ENCODE measurements at regions not wholly inside any gene's neighbourhood (a gene's known extent, or its start where the extent isn't known, plus 50 kb on each side); places are given as distances from the start of the nearest gene placed in this dataset.

GRCh38 chr6:22638320-22638719 is 69.0 kb downstream of the HDGFL1 start:
- no peak overlapping the region for H3K9ac ChIP-seq (ENCODE audit: low read length in 3 of 3)
- no peak for FAIRE-seq
- H3K4me3 ChIP-seq (ENCODE audit: low read length in 3 of 3) = no peak overlapping the region

GRCh38 chr6:22642254-22642653 is 72.9 kb downstream of the HDGFL1 start:
- no peak for TF ChIP-seq CTCF (IDR thresholded peaks at IDR 0.05; ENCODE audit: borderline replicate concordance, extremely low read depth, insufficient read depth)
- DNase-seq (no peak), FAIRE-seq (no peak)
- no peak overlapping the region for H3K27ac ChIP-seq (ENCODE audit: low read depth in 2 of 2, low read length in 2 of 2)
- intact Hi-C loops (cut with DNase I) = no loop called here
- H3K27me3 ChIP-seq (ENCODE audit: control insufficient read depth, insufficient read depth, low read length) = no peaks in the 10 kb centered on the region
- H3K36me3 ChIP-seq (ENCODE audit: control insufficient read depth in 2 of 3, insufficient read depth in 3 of 3, low read length in 3 of 3) = no peaks in the 10 kb centered on the region
- no peak overlapping the region for H3K4me3 ChIP-seq (ENCODE audit: low read length in 3 of 3)
- no peaks in the 10 kb centered on the region for H3K9me3 ChIP-seq (ENCODE audit: control insufficient read depth in 2 of 3, insufficient read depth in 1 of 3, low read length in 3 of 3)
- H3K9ac ChIP-seq (ENCODE audit: low read length in 3 of 3) = no peak overlapping the region
- H3K4me1 ChIP-seq (ENCODE audit: control insufficient read depth in 2 of 3, insufficient read depth in 2 of 3, low read depth in 1 of 3, low read length in 3 of 3) = no peaks in the 10 kb centered on the region

More at GRCh38 chr6:22638320-22638719, 69.0 kb downstream of the HDGFL1 start:
- DNase-seq = no peak
- H3K36me3 ChIP-seq (ENCODE audit: control insufficient read depth in 2 of 3, insufficient read depth in 3 of 3, low read length in 3 of 3) = no peaks in the 10 kb centered on the region
- no peaks in the 10 kb centered on the region for H3K27me3 ChIP-seq (ENCODE audit: control insufficient read depth, insufficient read depth, low read length)
- intact Hi-C loops (cut with DNase I) = no loop called here
- no peaks in the 10 kb centered on the region for H3K4me1 ChIP-seq (ENCODE audit: control insufficient read depth in 2 of 3, insufficient read depth in 2 of 3, low read depth in 1 of 3, low read length in 3 of 3)
- no peak for TF ChIP-seq CTCF (IDR thresholded peaks at IDR 0.05; ENCODE audit: borderline replicate concordance, extremely low read depth, insufficient read depth)
- H3K27ac ChIP-seq (ENCODE audit: low read depth in 2 of 2, low read length in 2 of 2) = no peak overlapping the region
- H3K9me3 ChIP-seq (ENCODE audit: control insufficient read depth in 2 of 3, insufficient read depth in 1 of 3, low read length in 3 of 3) = no peaks in the 10 kb centered on the region

GRCh38 chr6:22643780-22644179 is 74.4 kb downstream of the HDGFL1 start:
- Histone ChIP-seq H3K27ac (ENCODE audit: low read depth in 2 of 2, low read length in 2 of 2) (no peak overlapping the region), H3K27me3 (ENCODE audit: control insufficient read depth, insufficient read depth, low read length) (no peaks in the 10 kb centered on the region), H3K4me1 (ENCODE audit: control insufficient read depth in 2 of 3, insufficient read depth in 2 of 3, low read depth in 1 of 3, low read length in 3 of 3) (no peaks in the 10 kb centered on the region), H3K9ac (ENCODE audit: low read length in 3 of 3) (no peak overlapping the region), H3K4me3 (ENCODE audit: low read length in 3 of 3) (no peak overlapping the region), H3K36me3 (ENCODE audit: control insufficient read depth in 2 of 3, insufficient read depth in 3 of 3, low read length in 3 of 3) (no peaks in the 10 kb centered on the region), H3K9me3 (ENCODE audit: control insufficient read depth in 2 of 3, insufficient read depth in 1 of 3, low read length in 3 of 3) (no peaks in the 10 kb centered on the region)
- no peak for TF ChIP-seq CTCF (IDR thresholded peaks at IDR 0.05; ENCODE audit: borderline replicate concordance, extremely low read depth, insufficient read depth)
- intact Hi-C loops (cut with DNase I) = no loop called here
- FAIRE-seq = no peak
- no peak for DNase-seq

GRCh38 chr6:22647719-22648118 is 78.4 kb downstream of the HDGFL1 start:
- Histone ChIP-seq H3K4me1 (ENCODE audit: control insufficient read depth in 2 of 3, insufficient read depth in 2 of 3, low read depth in 1 of 3, low read length in 3 of 3) (no peaks in the 10 kb centered on the region), H3K36me3 (ENCODE audit: control insufficient read depth in 2 of 3, insufficient read depth in 3 of 3, low read length in 3 of 3) (no peaks in the 10 kb centered on the region), H3K9me3 (ENCODE audit: control insufficient read depth in 2 of 3, insufficient read depth in 1 of 3, low read length in 3 of 3) (no peaks in the 10 kb centered on the region), H3K9ac (ENCODE audit: low read length in 3 of 3) (no peak overlapping the region), H3K4me3 (ENCODE audit: low read length in 3 of 3) (no peak overlapping the region), H3K27me3 (ENCODE audit: control insufficient read depth, insufficient read depth, low read length) (no peaks in the 10 kb centered on the region), H3K27ac (ENCODE audit: low read depth in 2 of 2, low read length in 2 of 2) (no peak overlapping the region)
- no peak for TF ChIP-seq CTCF (IDR thresholded peaks at IDR 0.05; ENCODE audit: borderline replicate concordance, extremely low read depth, insufficient read depth)
- intact Hi-C loops (cut with DNase I) = no loop called here
- DNase-seq (peak in 1 of 5 donors; percentile 15), FAIRE-seq (no peak)
